Stimulated activated CD4-positive, alpha-beta T cell treated with anti-CD3 and anti-CD28 coated beads, Interleukin-2, amount 100 ng/mL, for 48 hours (primary cell): ENCODE measurements at regions not wholly inside any gene's neighbourhood (a gene's known extent, or its start where the extent isn't known, plus 50 kb on each side); places are given as distances from the start of the nearest gene placed in this dataset.
"Not testable (repeated sequence)": the region's sequence is repeated elsewhere in the genome, so short reads cannot be mapped to it uniquely, and the experiment has no call there.

ENCODE experiments used
- DNase-seq, 2 donors: peaks; one replicate each; pipeline ENCODE4 v3.0.0-alpha.2; 2020

GRCh38 chr1:47491341-47491753 is 53.5 kb downstream of the FOXD2 start:
- no peak for DNase-seq

DNA sequence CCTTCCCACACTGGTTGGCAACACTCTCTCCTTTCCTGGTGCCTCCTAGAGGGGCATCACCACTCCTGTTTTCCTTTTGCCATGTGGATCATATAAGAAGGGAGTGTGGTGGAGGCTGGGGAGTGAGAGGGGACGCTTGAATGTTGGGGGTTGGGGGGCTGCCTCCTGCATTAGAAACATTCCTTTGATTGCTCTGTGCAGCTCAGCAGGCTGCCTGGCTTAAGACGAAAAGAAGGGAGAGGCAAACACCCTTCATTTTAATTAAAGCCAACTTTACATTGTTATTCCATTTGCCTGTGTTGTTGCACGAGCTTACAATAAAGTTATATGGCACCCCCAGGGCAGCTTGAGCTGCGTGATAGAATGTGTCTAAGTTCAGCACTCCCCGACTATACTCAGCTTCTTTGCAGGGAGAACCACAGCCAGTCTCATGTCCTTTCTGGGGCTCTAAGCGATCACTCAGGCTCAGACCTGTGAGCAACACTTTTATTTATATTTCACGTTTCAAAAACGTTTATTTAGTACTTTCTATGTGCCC is 57.4 kb downstream of the FOXD2 start:
- no peak for DNase-seq

GRCh38 chr1:47498551-47498950 is 60.7 kb downstream of the FOXD2 start:
- DNase-seq = no peak

- no peak for DNase-seq
Observed at GRCh38 chr1:47501069-47501468, 63.2 kb downstream of the FOXD2 start.

- no peak for DNase-seq
Observed at GRCh38 chr1:47502746-47503370, 65.0 kb downstream of the FOXD2 start.

DNA sequence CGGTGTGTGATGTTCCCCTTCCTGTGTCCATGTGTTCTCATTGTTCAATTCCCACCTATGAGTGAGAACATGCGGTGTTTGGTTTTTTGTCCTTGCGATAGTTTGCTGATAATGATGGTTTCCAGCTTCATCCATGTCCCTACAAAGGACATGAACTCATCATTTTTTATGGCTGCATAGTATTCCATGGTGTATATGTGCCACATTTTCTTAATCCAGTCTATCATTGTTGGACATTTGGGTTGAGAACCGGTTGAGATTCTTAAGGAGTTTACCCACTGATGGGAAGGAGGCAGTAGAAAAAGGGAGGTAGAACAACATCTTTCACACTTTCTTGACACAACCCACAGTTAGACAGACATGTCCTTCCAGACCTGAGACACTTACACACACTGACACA is 67.0 kb downstream of the FOXD2 start:
- not testable (repeated sequence) for DNase-seq

GRCh38 chr1:47505267-47505666 is 67.4 kb downstream of the FOXD2 start:
- DNase-seq = no peak

GRCh38 chr1:47506053-47506452 is 68.2 kb downstream of the FOXD2 start:
- no peak for DNase-seq

- DNase-seq = no peak
Observed at GRCh38 chr1:47507144-47507543, 69.3 kb downstream of the FOXD2 start.

GRCh38 chr1:47507881-47508701 is 70.2 kb downstream of the FOXD2 start:
- peak; percentile 21 to 26 for DNase-seq

DNA sequence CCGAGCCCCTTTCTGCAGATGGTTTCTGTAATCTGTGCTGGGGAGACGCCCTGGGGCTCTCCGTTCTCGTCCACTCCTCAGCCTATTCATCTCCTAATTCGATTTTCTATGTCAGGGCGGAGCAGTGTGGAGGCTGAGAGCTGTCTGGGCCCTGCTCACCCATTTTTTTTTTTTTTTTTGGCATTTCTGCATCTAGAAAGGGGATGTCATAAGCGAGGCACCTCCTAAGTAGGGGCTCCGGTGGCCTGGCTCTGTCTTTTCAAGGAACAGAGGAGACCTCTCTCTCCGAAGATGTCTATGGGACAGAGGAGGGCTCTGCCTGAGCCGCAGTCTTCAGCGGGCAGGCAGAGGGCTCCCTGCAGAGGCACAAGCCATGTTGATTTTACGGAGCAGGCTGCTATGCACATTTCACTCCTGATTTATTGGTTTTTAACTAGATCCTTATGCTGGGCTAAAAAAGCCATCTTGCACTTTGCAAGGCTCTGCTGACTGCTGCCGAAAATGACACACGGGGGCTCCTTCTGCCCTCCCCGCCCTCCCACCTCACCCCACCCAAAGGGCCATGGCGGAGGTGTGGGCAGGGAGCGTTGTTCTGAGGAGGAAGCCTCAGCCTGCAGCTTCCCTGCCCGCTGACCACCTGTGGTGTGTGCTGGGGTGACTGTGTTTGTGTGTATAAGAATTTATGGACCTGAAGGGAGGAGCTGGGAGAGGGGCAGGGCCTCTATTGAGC is 71.0 kb downstream of the FOXD2 start:
- no peak for DNase-seq

- no peak for DNase-seq
Observed at GRCh38 chr1:47510282-47510811, 72.5 kb downstream of the FOXD2 start.

DNA sequence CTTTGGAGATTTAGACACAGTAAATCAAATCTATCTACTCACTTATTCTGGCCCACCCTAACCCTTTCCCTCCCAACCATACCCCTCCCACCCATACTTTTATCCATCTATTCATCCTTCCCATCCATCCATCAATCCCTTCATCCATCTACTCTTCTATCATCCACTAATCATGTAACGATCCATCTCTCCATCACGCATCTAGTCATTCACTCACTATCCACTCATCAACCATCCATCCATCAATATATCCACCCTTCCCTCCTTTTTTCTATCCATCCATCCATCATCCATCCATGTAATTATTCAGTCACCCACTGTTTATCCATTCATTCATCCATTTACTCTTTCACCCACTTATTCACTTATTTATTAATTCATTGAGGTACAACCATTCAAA is 74.0 kb downstream of the FOXD2 start:
- DNase-seq = no peak

DNA sequence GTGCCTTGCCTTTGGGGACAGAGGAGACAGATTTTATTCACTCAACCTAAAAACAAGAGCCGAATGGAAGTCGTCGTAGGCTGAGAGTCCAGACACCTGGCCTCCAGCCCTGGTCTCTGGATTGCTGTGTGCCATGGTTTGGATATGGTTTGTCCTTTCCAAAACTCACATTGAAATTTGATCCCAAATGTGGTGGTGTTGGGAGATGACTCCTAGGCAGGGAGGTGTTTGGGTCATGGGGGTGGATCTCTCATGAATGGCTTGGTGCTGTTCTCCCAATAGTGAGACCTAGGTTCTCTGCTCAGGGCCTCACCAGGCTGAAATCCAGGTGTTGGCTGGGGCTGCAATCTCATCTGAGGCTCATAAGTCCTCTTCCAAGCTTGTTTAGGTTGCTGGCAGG is 75.5 kb downstream of the FOXD2 start:
- no peak for DNase-seq

DNA sequence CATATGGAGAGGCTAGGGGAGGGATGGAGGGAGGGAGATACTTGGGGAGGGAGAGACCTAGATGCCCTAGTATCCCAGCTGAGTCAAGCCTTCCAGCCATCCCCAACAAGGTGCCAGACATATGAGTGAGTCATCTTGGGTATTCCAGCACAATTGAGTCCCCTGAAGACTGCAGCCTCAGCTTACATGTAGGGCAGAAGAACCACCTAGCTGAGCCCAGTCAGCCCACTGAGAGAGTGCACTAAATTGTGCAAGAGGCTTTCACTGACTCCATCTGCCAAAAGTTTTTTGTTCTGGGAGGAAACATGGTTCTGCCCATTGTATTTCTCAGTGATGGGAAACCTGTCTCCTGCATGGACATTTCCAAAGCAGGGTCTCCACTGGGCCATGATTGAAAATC is 76.4 kb downstream of the FOXD2 start:
- DNase-seq = no peak

DNA sequence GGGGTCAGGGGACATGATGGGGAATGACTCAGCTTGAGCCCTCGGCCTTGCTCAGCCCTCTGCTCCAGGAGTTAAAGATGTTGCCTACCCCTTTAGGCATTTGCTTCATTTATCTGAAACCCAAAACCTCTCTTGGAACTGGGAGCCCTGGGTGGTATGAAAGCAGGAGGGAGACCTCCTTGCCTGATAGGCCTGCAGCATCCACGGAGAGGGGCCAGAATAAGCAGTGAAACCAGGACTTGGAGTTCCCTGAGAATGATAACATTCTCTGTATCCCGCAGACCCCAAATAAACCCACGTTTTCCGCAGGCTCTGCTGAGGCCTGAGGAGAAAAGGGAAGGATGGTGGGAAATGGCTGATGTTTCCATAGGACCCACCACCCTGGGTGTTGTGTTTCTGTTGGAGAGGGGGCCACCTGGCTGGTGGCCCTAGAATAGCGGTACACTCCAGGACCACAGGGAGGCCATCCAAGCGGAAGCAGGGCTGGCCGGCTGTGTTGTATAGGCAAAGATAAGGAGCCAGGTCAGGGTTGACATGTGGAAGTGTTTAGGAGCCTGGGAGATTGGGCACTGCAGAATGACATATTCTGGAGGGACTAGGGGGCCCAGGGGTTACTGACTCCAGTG is 77.4 kb downstream of the FOXD2 start:
- DNase-seq = no peak

DNA sequence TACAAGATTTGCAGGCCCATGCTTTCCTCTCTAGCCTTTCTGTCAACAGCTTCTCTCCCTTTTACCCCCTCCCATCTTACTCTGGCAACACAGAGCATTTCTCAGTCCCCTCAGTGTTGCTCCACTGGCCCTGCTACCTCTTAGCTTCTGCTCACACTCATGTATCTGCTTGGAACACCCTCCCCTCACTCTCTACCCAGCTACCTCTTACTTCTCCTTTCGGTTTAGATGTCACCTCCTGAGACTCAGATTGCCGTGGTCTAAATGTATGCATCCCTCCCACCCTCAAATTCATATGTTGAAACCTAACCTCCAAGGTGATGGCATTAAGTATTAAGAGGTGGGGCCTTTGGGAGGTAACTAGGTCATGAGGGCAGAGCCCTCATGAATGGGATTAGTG is 80.1 kb downstream of the FOXD2 start:
- no peak for DNase-seq

GRCh38 chr1:47519491-47519890 is 81.6 kb downstream of the FOXD2 start:
- no peak for DNase-seq

DNA sequence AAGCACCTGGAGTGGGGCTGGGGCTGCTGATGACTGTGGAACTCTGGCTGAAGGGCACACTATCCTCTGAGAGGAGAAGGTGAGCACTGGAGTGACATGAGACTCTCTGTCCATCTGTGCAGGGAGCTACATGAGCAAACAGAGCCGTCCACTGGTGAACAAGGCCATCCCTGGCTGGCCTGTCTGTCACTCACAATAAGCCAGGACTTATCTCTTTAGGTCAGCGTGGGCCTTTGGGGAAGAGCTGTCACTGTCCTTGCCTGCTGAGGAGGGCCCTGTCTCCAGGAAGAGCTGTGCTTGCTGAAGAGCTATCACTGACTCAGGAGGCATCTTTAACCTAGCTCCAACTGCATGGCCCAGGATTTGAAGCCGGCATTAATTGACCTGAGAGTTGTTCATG is 82.1 kb downstream of the FOXD2 start:
- no peak for DNase-seq

DNA sequence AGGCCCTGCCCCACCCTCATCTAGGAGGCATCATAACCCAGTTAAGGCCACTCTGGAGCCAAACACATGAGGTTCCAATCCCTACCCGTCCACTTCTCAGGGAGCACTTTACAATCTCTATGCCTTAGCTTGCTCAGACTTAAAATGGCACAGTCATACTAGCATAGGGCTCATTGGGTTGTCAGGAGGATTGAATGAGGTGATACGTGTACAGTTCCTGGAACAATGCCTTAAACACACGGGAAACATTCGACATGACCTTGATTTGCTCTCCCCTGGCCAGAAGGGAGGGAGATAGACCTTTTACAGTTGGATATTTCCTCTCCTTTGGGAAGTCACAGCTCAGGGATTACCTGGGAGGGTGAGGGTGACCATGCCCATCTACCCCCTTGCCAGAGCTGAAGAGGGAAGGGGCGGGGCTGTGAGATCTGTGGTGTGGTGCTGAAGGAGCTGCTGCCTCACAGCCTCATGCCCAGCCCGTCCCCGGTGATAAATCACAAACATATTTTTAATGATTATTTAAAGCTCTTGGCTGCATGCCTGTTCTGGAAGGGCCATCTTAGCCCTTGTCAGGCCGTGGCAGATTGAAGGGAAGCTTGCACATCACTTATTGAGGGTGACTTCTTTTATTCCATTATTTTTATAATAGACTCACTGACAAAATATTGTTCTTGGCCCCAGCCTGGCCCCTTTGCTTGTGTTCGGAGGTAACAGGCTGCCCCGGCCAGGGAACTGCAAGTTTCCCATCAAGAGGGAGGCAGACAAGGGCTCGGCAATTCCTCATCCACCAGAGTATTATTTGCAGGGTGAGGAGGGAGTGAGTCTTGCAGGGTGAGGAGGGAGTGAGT is 83.4 kb downstream of the FOXD2 start:
- DNase-seq = no peak

DNA sequence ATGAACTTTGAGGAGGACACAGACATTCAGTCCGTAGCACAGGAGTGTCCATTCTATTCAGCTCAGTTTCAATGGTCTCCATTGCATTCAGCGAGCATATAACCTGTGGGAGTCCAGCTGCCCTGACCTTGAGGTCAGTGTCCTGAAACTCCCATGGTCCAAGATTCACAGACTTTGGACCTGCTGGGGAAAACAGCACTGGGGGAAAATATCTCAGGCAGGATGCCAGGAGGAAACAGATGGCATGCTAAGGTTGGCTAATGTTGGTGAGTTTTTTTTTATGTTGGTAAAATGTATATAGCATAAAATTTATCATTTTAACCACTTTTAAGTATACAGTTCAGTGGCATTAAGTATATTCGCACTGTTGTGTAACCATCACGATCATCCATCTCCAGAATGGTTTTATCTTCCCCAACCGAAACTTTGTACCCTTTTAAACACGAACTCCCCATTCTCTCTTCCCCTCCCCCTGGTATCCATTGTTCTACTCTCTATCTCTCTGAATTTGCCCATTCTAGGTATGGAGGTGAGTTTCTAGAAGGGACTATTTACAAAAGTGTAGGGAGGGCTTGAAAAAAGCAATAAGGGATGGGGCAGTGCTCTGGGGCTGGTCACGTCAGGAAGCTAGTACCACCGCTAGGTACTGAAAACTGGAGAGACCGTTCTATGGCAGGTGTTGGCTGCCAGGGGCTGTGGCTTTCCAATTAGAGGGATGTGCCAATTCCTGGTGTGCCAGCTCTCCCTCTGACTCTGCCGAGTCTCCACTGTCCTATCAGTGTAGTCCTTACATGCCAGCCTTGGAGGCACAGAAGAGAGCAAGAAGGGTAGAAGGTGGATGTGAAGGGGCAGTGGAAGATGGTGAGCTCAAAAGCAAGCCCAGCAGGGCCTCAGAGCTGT is 85.3 kb downstream of the FOXD2 start:
- DNase-seq = no peak
